Breast epithelium (tissue), 4 donors: ENCODE measurements at regions not wholly inside any gene's neighbourhood (a gene's known extent, or its start where the extent isn't known, plus 50 kb on each side); places are given as distances from the start of the nearest gene placed in this dataset.

ENCODE experiments used
- DNase-seq, 2 donors: peaks; one replicate each; pipeline ENCODE4 v3.0.0-alpha.2; 2019; ENCODE audit warnings: low spot score in 2 of 2
- H3K27ac ChIP-seq, 2 donors: fragments of 200-600 bp; sonication (generic) in 1 of 2; one replicate each; pipeline ENCODE4 v1.5.1; 2016 to 2019; ENCODE audit warnings: mild to moderate bottlenecking in 1 of 2
- H3K27me3 ChIP-seq, 2 donors: fragments of 200-600 bp; sonication (generic) in 1 of 2; one replicate each; pipeline versions ENCODE4 v1.5.1 to v1.6.0; 2017 to 2019; ENCODE audit warnings: control low read depth in 1 of 2, mild to moderate bottlenecking in 1 of 2
- H3K36me3 ChIP-seq: fragments of 200-600 bp; one replicate; pipeline ENCODE4 v1.5.1; 2019
- H3K4me1 ChIP-seq, 2 donors: fragments of 200-600 bp; sonication (generic); one replicate each; pipeline ENCODE4 v1.5.1; 2016 to 2019; ENCODE audit warnings: control low read depth in 1 of 2
- H3K4me3 ChIP-seq, 3 donors: fragments of 200-600 bp; sonication (generic); 1 replicate in 2 of 3; 2 replicates in 1 of 3; pipeline ENCODE4 v1.5.1; 2016 to 2019; ENCODE audit warnings: mild to moderate bottlenecking in 3 of 3, moderate library complexity in 2 of 3
- H3K9me3 ChIP-seq, 2 donors: fragments of 200-600 bp; sonication (generic) in 1 of 2; one replicate each; pipeline ENCODE4 v1.5.1; 2016 to 2019; ENCODE audit warnings: control low read depth in 1 of 2
- POLR2A ChIP-seq: fragments of 450-650 bp; IDR thresholded peaks from one replicate; pipeline ENCODE4 v1.6.1; 2016; ENCODE audit warnings: antibody characterized with exemption, mild to moderate bottlenecking, moderate library complexity
- POLR2AphosphoS5 ChIP-seq, 3 donors: sonication (generic); formaldehyde crosslinking; IDR thresholded peaks; one replicate each; pipeline ENCODE4 v1.6.1; 2017; ENCODE audit warnings: antibody characterized with exemption in 3 of 3
- intact Hi-C: fragments of 100-400 bp; cut with DNase I; formaldehyde crosslinking; loops from one replicate; pipeline ENCODE4 v1.15.1; 2023; ENCODE audit warnings: low total_unique reads
- TF ChIP-seq, protein P1 (sequence below), 3 donors: fragments of 450-650 bp; IDR thresholded peaks; one replicate each; pipeline ENCODE4 v1.5.1; 2016 to 2017; ENCODE audit warnings: antibody characterized with exemption in 3 of 3, mild to moderate bottlenecking in 3 of 3, moderate library complexity in 3 of 3

DNA sequence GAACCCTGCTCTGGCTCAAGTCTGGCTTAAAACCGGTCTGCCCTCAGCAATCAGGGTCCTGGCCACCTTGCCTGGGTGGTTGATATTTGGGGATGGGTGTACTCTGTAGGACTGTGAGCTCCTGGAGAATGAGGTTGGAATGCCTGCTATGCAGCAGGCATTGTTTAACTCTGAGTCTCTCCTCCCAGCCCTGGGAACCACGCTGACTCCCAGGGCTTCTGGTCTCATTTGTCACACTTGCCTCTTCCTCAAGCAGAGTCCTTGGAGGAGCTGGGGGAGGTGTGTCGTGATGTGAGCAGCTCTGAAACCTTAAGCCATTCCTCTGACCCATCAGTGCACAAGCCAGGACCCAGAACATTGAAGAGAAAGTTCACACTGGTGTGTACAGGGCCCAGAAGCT is 340.1 kb downstream of the MN1 start:
- Histone ChIP-seq H3K9me3 (no peaks in the 10 kb centered on the region), H3K36me3 (no peaks in the 10 kb centered on the region), H3K27ac (no peak overlapping the region), H3K27me3 (no peaks in the 10 kb centered on the region), H3K4me1 (no peaks in the 10 kb centered on the region), H3K4me3 (no peak overlapping the region)
- TF ChIP-seq POLR2A (no peak), POLR2AphosphoS5 (IDR thresholded peaks at IDR 0.05) (no peak)
- TF ChIP-seq, protein P1, sequence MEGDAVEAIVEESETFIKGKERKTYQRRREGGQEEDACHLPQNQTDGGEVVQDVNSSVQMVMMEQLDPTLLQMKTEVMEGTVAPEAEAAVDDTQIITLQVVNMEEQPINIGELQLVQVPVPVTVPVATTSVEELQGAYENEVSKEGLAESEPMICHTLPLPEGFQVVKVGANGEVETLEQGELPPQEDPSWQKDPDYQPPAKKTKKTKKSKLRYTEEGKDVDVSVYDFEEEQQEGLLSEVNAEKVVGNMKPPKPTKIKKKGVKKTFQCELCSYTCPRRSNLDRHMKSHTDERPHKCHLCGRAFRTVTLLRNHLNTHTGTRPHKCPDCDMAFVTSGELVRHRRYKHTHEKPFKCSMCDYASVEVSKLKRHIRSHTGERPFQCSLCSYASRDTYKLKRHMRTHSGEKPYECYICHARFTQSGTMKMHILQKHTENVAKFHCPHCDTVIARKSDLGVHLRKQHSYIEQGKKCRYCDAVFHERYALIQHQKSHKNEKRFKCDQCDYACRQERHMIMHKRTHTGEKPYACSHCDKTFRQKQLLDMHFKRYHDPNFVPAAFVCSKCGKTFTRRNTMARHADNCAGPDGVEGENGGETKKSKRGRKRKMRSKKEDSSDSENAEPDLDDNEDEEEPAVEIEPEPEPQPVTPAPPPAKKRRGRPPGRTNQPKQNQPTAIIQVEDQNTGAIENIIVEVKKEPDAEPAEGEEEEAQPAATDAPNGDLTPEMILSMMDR (IDR thresholded peaks at IDR 0.05) = no peak
- no peak for DNase-seq
- intact Hi-C loops = no loop called here

DNA sequence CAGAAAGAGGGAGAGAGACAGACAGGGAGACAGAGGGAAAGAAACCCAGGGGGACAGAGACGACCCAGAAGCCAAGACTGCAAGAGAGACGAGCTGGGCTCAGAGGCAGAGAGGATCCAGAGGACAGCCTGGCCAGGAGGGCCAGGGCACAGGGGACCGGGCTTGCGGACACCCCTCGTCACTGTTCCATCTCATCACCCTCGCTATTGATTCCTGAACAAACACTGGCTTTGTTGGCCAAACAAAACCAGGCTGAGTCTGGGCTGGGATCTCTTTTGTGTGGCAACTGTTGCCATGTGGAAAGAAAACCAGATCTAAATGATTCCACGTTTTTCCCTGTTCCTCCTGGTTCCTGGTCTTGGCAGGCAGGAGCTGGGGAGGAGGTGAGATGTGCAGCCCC is 339.4 kb downstream of the MN1 start:
- Histone ChIP-seq H3K9me3 (no peaks in the 10 kb centered on the region), H3K27ac (no peak overlapping the region), H3K36me3 (no peaks in the 10 kb centered on the region), H3K27me3 (no peaks in the 10 kb centered on the region), H3K4me1 (no peaks in the 10 kb centered on the region), H3K4me3 (no peak overlapping the region)
- no peak for DNase-seq
- TF ChIP-seq, protein P1 (IDR thresholded peaks at IDR 0.05) = no peak
- TF ChIP-seq POLR2A = no peak
- TF ChIP-seq POLR2AphosphoS5 (IDR thresholded peaks at IDR 0.05) = no peak
- intact Hi-C loops = loop anchor here (2.0 kb wide), 1 partner anchor 55 kb away; no protein-coding TSS in a partner anchor

DNA sequence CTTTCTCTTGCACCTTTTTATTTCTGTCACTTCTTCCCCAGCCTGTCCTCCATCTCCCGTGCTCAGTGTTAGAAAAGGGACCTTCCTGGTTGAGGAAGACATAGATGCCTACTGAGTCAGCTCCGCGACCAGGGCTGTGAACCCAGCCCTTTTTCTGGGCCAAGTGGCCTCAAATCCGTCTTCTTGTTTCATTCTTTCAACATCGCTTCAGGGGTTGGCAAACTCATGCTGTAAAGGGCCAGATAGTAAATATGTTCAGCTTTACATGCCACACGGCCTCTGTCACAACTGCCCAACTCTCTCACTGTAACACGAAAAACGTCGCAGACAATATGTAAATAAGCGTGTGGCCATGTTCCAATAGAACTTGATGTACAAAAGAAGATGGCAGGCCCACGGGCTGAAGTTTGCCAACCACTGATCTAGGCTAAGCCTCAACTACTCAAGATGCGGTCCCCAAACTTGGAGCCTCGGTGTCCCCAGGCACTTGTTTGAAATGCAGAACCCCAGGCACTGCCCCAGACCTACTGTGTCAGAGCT is 338.4 kb downstream of the MN1 start:
- H3K27me3 ChIP-seq = no peaks in the 10 kb centered on the region
- H3K36me3 ChIP-seq = no peaks in the 10 kb centered on the region
- intact Hi-C loops = loop anchor here (2.0 kb wide), 1 partner anchor 54 kb away; no protein-coding TSS in a partner anchor
- no peak for DNase-seq
- no peak overlapping the region for H3K4me3 ChIP-seq
- H3K4me1 ChIP-seq = no peaks in the 10 kb centered on the region
- H3K9me3 ChIP-seq = no peaks in the 10 kb centered on the region
- TF ChIP-seq POLR2AphosphoS5 (IDR thresholded peaks at IDR 0.05) = no peak
- TF ChIP-seq POLR2A = no peak
- TF ChIP-seq, protein P1 (IDR thresholded peaks at IDR 0.05) = no peak
- peak overlapping the region in 1 of 2 donors; percentile 15 for H3K27ac ChIP-seq

DNA sequence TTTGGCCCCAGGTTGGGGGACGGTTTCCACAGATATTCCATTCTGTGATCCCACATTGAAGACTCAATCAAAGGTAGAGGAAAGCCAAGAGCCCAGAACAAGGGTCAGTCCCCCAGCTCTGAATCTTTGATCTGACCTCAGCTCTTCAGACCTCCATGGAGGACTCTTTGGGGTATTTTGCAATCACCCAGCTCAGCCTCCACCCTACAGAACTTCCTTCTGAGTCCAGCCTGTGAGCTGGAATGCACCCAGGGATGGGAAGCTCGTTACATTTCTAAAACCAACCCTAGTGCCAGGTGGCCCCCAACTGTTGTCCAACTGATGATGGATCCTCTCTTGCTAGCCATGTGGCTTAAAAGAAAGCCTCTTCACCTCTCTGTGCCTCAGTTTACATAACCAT is 335.3 kb downstream of the MN1 start:
- no peak for DNase-seq
- Histone ChIP-seq H3K36me3 (no peaks in the 10 kb centered on the region), H3K4me3 (no peak overlapping the region), H3K4me1 (no peaks in the 10 kb centered on the region), H3K27ac (no peak overlapping the region), H3K27me3 (no peaks in the 10 kb centered on the region), H3K9me3 (no peaks in the 10 kb centered on the region)
- intact Hi-C loops = no loop called here
- TF ChIP-seq POLR2AphosphoS5 (IDR thresholded peaks at IDR 0.05) (no peak), POLR2A (no peak)
- TF ChIP-seq, protein P1 (IDR thresholded peaks at IDR 0.05) = no peak

DNA sequence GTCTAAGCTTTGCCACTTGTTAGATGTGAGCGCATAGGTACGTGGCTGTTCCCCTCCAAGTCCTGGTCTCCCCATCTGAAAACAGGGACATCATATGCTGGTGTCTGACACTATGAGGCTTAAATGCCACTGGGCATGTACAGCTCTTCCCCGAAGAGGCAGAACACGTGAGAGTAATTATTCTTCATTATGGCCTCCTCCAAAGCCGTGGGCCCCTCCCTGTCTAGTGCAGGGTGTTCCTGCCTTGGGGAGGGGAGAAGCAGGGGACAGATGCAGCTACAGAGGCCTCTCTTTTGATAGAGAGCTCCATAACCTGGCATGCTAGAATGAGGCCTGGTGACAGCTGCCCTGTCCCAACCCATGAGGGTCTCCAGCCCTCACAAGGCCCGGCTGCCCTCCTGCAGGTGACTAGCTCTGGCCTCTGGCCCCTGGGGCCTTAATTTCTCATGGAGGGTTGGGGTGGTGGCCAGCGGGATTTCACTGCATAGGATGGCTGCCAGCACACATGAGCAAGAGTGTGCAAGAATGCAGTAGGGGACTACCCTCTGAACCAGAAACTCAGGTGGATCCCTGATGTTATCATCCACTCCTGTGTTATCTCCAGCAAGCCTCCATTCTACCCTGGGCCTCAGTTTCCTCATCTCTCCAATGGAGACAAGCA is 334.6 kb downstream of the MN1 start:
- no peak for DNase-seq
- Histone ChIP-seq H3K9me3 (no peaks in the 10 kb centered on the region), H3K4me1 (no peaks in the 10 kb centered on the region), H3K27me3 (no peaks in the 10 kb centered on the region), H3K4me3 (no peak overlapping the region), H3K27ac (no peak overlapping the region), H3K36me3 (no peaks in the 10 kb centered on the region)
- intact Hi-C loops = no loop called here
- TF ChIP-seq POLR2AphosphoS5 (IDR thresholded peaks at IDR 0.05) = no peak
- no peak for TF ChIP-seq POLR2A
- TF ChIP-seq, protein P1 (IDR thresholded peaks at IDR 0.05) = no peak
